DMS79 treated with DMSO at 0.1 percent for 48 hours (cell line): ENCODE measurements at regions not wholly inside any gene's neighbourhood (a gene's known extent, or its start where the extent isn't known, plus 50 kb on each side); places are given as distances from the start of the nearest gene placed in this dataset.
A peak's percentile ranks its signal among the peaks of the same experiment; 100 is the strongest.
"Not testable (repeated sequence)": the region's sequence is repeated elsewhere in the genome, so short reads cannot be mapped to it uniquely, and the experiment has no call there.

Experiments
- DNase-seq: peaks from one replicate; lab custom pipeline; 2025; lab: John Stamatoyannopoulos, UW

DNA sequence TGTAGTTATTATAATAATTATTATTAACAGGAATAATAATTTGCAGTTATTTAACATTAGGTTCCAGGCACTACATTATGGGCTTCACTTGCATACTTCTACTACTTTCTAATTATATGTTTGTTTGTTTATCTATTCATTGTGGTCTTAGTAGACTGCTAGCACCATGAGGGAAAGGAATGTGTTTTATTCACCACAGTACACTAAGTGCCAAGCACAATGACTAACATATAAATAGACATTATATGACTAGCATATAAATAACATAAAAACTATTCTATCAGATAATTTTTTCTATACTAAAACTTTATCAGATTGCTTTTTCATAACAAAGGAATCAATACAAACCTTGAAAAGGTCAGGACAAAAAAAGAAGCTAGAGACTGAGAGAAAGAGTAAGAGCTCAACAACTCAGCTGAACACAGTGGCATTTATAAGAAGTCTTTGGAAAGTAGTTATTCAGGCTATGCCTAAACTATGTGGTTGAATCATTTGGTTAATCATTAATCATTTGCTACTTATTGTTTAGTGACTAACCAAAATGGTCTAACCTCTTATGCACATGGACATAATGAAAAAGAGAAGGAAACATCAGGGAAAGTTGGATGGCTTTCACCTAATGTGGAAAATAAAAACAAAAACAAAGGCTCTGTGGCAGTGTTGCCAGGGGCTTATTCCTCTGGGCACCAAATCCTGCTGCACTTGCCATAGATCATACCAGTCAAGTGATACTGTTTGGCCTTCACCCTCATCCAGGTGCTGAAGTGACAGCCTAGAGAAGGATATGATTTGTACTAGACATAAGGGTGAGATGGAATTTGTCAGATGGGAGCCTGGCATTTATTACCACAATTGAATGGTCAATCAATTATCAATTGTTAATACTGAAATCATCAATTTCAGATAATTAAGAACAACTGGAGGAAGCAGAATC lies 174.9 kb downstream of the ETAA1 start:
- no peak for DNase-seq

GRCh38 chr2:67572721-67573435 lies 175.7 kb downstream of the ETAA1 start:
- no peak for DNase-seq

DNA sequence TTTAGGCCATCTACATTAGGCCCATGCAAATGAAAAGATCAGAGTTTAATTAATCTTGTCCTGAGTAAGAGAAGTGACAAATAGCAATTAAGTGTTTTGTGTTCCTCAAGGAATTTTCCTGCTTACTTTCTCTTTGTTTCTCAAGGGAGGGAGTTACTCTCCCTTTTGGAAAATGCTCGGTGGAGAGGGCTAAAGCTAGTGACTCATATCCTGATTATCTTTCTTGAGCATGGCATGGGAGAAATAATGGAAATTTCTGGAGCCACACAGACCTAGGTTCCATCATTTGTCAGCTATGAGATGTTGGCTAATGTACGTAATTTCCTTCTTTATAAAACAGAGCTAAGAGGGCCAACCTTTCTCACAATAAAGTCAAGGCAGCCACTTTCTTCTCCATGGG lies 177.1 kb downstream of the ETAA1 start:
- DNase-seq = no peak

- DNase-seq = no peak
These were observed 179.1 kb downstream of the ETAA1 start for GRCh38 chr2:67576226-67576625.

DNA sequence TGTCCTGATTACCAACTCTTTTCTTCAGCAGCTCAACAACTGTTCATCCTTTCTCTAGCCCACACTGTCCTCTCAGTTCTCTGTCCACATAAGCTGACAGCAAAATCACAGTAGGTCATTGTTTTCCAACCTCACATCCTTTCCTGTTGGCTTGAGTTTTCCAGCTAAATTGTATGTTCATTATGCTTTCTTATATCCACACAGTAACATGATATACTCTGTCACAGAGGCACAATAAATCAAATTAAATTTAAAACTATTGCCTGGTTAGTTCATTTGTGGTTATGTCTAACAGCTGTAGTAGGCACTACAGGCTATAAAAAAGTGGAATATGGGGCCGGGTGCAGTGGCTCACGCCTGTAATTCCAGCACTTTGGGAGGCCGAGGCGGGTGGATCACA lies 179.9 kb downstream of the ETAA1 start:
- DNase-seq = no peak

DNA sequence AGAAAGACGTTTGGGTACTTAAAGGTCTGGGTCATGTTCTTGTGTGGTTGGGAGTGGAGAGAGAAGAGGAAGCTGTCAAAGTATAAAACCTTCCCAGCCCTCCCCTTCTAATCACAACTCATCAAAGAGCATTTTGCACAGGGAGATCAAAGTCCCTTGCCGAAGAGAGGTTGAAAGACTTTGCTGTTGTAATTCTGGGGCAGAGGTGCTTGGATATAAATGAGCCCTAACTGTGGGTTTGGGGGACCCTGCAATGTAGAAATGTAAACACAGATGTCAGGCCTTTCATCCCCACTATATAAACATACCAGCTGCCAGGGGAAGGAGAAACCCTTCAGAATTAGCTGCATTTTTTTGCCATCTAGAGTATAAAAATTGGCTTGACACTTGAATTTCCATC lies 182.1 kb downstream of the ETAA1 start:
- peak; percentile 42 for DNase-seq

- DNase-seq = no peak
These were observed 182.7 kb downstream of the ETAA1 start for GRCh38 chr2:67579806-67580205.

DNA sequence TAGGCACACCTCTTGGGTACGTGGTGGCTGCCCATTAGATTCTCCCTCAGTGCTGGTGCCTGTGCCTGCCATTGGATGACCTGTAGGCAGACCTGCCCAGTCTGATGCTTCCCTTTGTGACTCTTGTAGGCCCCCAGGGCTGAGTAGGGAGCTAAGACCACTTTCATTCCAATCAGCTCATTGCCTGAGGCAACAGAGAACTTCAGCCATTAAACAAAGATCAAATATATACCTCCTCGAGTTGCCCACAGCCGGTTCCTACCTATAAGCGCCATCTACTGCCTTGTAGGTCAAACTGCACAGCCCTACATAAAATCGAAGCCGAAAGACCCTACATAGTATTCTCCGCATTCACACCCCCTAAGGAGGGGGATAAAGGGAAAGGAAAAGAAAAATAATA lies 184.6 kb downstream of the ETAA1 start:
- DNase-seq = no peak

GRCh38 chr2:67583185-67583584 lies 186.1 kb downstream of the ETAA1 start:
- DNase-seq = no peak

GRCh38 chr2:67585400-67585799 lies 188.3 kb downstream of the ETAA1 start:
- DNase-seq = no peak

DNA sequence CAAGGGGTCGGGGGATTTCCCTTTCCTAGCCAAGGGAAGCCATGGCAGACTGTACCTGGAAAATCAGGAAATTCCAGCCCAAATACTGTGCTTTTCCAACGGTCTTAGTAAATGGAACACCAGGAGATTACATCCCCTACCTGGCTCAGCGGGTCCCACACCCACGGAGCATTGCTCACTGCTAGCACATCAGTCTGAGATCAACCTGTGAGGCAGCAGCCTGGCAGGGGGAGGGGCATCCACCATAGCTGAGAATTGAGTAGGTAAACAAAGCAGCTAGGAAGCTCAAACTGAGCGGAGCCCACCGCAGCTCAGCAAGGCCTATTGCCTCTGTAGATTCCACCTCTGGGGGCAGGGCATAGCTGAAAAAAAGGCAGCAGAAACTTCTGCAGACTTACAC lies 192.0 kb downstream of the ETAA1 start:
- not testable (repeated sequence) for DNase-seq

DNA sequence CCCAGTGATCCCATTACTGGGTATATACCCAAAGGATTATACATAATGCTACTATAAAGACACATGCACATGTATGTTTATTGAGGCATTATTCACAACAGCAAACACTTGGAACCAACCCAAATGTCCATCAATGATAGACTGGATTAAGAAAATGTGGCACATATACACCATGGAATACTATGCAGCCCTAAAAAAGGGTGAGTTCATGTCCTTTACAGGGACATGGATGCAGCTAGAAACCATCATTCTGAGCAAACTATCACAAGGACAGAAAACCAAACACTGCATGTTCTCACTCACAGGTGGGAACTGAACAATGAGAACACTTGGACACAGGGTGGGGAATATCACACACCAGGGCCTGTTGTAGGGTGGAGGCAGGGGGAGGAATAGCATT lies 197.4 kb downstream of the ETAA1 start:
- not testable (repeated sequence) for DNase-seq

- DNase-seq = no peak
These were observed 199.7 kb downstream of the ETAA1 start for GRCh38 chr2:67596871-67597270.

- DNase-seq = no peak
These were observed 202.4 kb downstream of the ETAA1 start for GRCh38 chr2:67599561-67599960.

DNA sequence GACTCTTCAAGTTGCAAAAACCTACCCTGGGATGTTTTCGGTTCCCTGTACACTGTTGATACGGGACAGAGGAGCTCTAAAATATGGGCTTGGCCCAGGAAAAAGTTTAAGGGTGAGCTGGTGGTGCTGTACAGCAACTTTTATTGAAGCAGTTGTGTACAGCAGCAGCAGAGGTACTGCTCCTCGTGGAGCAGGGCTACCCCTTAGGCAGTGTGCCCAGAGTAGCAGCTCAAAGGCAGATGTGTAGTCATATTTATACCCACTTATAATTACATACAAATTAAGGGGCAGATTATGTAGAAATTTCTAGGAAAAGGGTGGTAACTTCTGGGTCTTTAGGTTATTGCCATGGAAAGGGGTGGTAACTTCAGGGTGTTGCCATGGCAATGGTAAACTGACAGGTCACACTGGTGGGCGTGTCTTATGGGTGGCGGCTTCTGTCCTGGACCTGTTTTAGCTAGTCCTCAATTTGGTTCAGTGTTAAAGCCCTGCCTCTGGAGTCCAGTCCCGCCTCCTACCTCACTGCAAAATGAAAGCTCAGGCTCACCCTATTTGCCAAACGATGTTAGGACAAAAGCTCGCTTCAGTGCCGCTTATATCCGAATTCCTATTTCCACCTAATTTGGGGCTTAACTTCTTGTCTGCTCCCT lies 203.2 kb downstream of the ETAA1 start:
- no peak for DNase-seq

GRCh38 chr2:67600946-67601345 lies 203.8 kb downstream of the ETAA1 start:
- no peak for DNase-seq

DNA sequence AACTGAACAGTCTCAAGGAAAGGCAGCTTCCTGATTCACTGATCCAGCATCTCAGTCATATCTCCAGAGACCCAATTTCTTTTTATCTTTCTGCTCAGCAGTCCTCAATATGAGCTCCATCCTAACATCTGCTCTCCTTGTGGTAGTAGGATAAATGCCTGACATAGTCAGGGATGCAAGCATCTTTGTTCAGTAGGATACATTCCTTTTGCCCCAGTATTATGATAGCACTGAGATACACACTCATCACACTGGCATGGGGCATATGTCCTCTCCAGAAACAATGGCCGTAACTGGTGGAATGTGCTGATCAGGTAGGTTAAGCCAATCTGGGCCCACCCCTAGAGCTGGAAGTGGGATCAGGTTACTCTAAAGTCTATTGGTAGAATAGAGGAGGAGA lies 207.2 kb downstream of the ETAA1 start:
- DNase-seq = no peak

DNA sequence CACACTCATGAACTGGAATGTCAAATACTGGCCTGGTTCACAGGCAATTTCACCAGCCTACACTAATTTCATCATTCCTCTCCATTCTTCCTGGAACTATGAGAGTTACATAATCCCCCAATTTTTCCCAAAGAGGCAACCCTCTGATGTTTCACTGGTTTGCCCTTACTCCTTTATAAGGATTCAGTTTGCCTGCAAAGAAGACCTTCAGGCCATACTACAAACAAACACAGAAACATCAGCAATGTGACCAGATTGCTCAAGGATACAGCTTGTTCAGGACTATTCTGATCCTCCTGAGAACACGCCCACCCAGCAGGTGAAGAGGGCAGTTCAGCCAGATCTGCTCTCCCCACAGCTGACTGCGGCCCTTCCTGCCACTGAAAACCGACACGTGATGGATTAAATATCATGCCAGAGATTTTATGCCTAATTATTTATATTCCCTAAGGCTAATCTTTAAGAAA lies 215.5 kb downstream of the ETAA1 start:
- DNase-seq = no peak

DNA sequence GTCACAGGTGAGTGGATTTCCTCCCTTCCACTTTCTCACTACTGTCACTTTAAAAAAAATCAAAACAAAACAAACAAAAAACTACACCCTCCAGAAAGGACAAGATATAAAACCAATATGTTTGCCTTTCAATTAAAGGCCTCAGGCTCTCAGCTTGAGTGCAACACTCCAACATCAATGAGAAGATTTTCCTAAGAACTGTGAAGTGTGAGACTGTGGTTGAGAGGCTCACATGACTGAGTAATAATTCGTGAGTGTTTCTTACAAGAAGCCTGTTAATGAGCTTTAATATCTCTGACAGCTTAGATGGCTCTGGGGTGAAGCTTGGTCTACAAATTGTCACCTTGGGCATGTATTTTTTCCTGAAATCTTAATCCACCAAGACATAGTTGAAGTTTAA lies 216.1 kb downstream of the ETAA1 start:
- DNase-seq = peak; percentile 83

- DNase-seq = no peak
These were observed 217.3 kb downstream of the ETAA1 start for GRCh38 chr2:67614454-67614853.

- no peak for DNase-seq
These were observed 219.6 kb downstream of the ETAA1 start for GRCh38 chr2:67616749-67617148.

GRCh38 chr2:67619204-67619603 lies 222.1 kb downstream of the ETAA1 start:
- DNase-seq = no peak

GRCh38 chr2:67623741-67624140 lies 226.6 kb downstream of the ETAA1 start:
- DNase-seq = not testable (repeated sequence)
